ENCODE measurements at regions not wholly inside any gene's neighbourhood (a gene's known extent, or its start where the extent isn't known, plus 50 kb on each side); places are given as distances from the start of the nearest gene placed in this dataset.

- TF ChIP-seq CTCF (IDR thresholded peaks at IDR 0.05; ENCODE audit: low read depth, low read length, missing control alignments): no peak
- Histone ChIP-seq H3K36me3 (replicated peaks) (no peaks in the 10 kb centered on the region), H3K27ac (no peak overlapping the region), H3K4me3 (ENCODE audit: low read depth, low read length) (no peak overlapping the region), H3K27me3 (replicated peaks) (no peaks in the 10 kb centered on the region)
- DNase-seq: no peak
- in situ Hi-C loops (cut with HindIII; ENCODE audit: low pct_ligation_motif_present, low sequenced_read_pairs): no loop called here
Observed at GRCh38 chr12:84421103-84421502, 491.5 kb downstream of the SLC6A15 start.

- no peak for TF ChIP-seq CTCF (IDR thresholded peaks at IDR 0.05; ENCODE audit: low read depth, low read length, missing control alignments)
- in situ Hi-C loops (cut with HindIII; ENCODE audit: low pct_ligation_motif_present, low sequenced_read_pairs): no loop called here
- no peak for DNase-seq
Observed at GRCh38 chr12:84416626-84417025, 496.0 kb downstream of the SLC6A15 start.

GRCh38 chr12:84415946-84416345 lies 496.7 kb downstream of the SLC6A15 start:
- DNase-seq: no peak
- in situ Hi-C loops (cut with HindIII; ENCODE audit: low pct_ligation_motif_present, low sequenced_read_pairs): no loop called here
- no peak for TF ChIP-seq CTCF (IDR thresholded peaks at IDR 0.05; ENCODE audit: low read depth, low read length, missing control alignments)
- no peak overlapping the region for H3K27ac ChIP-seq
- no peaks in the 10 kb centered on the region for H3K36me3 ChIP-seq (replicated peaks)
- no peaks in the 10 kb centered on the region for H3K27me3 ChIP-seq (replicated peaks)
- no peak overlapping the region for H3K4me3 ChIP-seq (ENCODE audit: low read depth, low read length)

More at GRCh38 chr12:84416626-84417025, 496.0 kb downstream of the SLC6A15 start:
- no peak overlapping the region for H3K27ac ChIP-seq
- H3K4me3 ChIP-seq (ENCODE audit: low read depth, low read length): no peak overlapping the region
- H3K36me3 ChIP-seq (replicated peaks): no peaks in the 10 kb centered on the region
- H3K27me3 ChIP-seq (replicated peaks): no peaks in the 10 kb centered on the region

GRCh38 chr12:84413656-84414055 lies 498.9 kb downstream of the SLC6A15 start:
- H3K4me3 ChIP-seq (ENCODE audit: low read depth, low read length): no peak overlapping the region
- in situ Hi-C loops (cut with HindIII; ENCODE audit: low pct_ligation_motif_present, low sequenced_read_pairs): no loop called here

GRCh38 chr12:84412226-84412625 lies 500.4 kb downstream of the SLC6A15 start:
- no peak overlapping the region for H3K27ac ChIP-seq
- H3K27me3 ChIP-seq (replicated peaks): no peaks in the 10 kb centered on the region
- H3K4me3 ChIP-seq (ENCODE audit: low read depth, low read length): no peak overlapping the region
- DNase-seq: no peak
- in situ Hi-C loops (cut with HindIII; ENCODE audit: low pct_ligation_motif_present, low sequenced_read_pairs): no loop called here
- no peak for TF ChIP-seq CTCF (IDR thresholded peaks at IDR 0.05; ENCODE audit: low read depth, low read length, missing control alignments)
- H3K36me3 ChIP-seq (replicated peaks): no peaks in the 10 kb centered on the region

More at GRCh38 chr12:84413656-84414055, 498.9 kb downstream of the SLC6A15 start:
- DNase-seq: no peak
- H3K27ac ChIP-seq: no peak overlapping the region
- H3K27me3 ChIP-seq (replicated peaks): no peaks in the 10 kb centered on the region
- H3K36me3 ChIP-seq (replicated peaks): no peaks in the 10 kb centered on the region
- no peak for TF ChIP-seq CTCF (IDR thresholded peaks at IDR 0.05; ENCODE audit: low read depth, low read length, missing control alignments)

GRCh38 chr12:84411031-84411430 lies 501.6 kb downstream of the SLC6A15 start:
- no peak for TF ChIP-seq CTCF (IDR thresholded peaks at IDR 0.05; ENCODE audit: low read depth, low read length, missing control alignments)
- no peak for DNase-seq
- Histone ChIP-seq H3K27ac (no peak overlapping the region), H3K36me3 (replicated peaks) (no peaks in the 10 kb centered on the region), H3K27me3 (replicated peaks) (no peaks in the 10 kb centered on the region), H3K4me3 (ENCODE audit: low read depth, low read length) (no peak overlapping the region)
- in situ Hi-C loops (cut with HindIII; ENCODE audit: low pct_ligation_motif_present, low sequenced_read_pairs): no loop called here
